Mesodermal cell (in vitro differentiated cells): ENCODE measurements at regions not wholly inside any gene's neighbourhood (a gene's known extent, or its start where the extent isn't known, plus 50 kb on each side); places are given as distances from the start of the nearest gene placed in this dataset.

Experiments used
- H3K27ac ChIP-seq: 2 replicates; pipeline ENCODE4 v1.7.0; 2013; ENCODE audit warnings: mild to moderate bottlenecking, low read depth, low read length, moderate library complexity; ENCODE audit not compliant: severe bottlenecking
- H3K36me3 ChIP-seq: 2 replicates; pipeline ENCODE4 v1.7.1; 2013; ENCODE audit warnings: mild to moderate bottlenecking, low read length, moderate library complexity; ENCODE audit not compliant: control insufficient read depth, insufficient read depth
- H3K4me1 ChIP-seq: one replicate; pipeline ENCODE4 v1.7.1; 2013; ENCODE audit warnings: mild to moderate bottlenecking, low read length; ENCODE audit not compliant: insufficient read depth, control insufficient read depth, poor library complexity, severe bottlenecking
- H3K4me3 ChIP-seq: 2 replicates; pipeline ENCODE4 v1.7.0; 2013; ENCODE audit warnings: low read length, control low read depth, mild to moderate bottlenecking; ENCODE audit not compliant: insufficient read depth, poor library complexity, severe bottlenecking; ENCODE audit errors: extremely low read depth
- H3K9me3 ChIP-seq: 2 replicates; pipeline ENCODE4 v1.7.1; 2013; ENCODE audit warnings: mild to moderate bottlenecking, low read length, moderate library complexity; ENCODE audit not compliant: control insufficient read depth
- WGBS, 2 experiments: methylation state at CpG; one replicate each; pipeline ENCODE4 v1.1.5; 2013; ENCODE audit warnings: missing lambda C conversion rate in 2 of 2; ENCODE audit not compliant: insufficient coverage in 2 of 2; 5-methylcytosine and 5-hydroxymethylcytosine counted together

DNA sequence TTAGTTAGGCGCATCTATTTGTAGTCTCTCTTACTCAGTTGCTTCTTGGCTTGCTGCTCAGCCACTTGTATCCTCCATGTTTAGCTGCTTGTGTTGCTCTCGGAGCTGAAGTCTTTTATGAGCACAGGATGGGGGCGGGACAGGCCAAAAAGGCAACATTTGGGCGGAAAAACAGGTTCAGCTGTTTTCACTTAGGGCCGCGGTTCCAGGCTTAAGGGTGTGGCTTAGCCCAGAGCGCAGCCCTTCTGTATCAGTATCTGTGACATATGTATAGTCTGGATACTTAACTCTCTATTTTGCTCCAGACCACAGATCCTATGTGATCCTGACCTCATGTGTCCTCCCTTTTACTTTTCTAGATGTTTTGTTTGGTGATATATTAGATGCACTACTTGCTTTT lies 763.5 kb downstream of the SUCLG1 start:
- 87 to 100% methylated on average over 5 to 6 of the region's 7 CpGs for WGBS, 2 experiments
- H3K4me3 ChIP-seq: no peak overlapping the region

DNA sequence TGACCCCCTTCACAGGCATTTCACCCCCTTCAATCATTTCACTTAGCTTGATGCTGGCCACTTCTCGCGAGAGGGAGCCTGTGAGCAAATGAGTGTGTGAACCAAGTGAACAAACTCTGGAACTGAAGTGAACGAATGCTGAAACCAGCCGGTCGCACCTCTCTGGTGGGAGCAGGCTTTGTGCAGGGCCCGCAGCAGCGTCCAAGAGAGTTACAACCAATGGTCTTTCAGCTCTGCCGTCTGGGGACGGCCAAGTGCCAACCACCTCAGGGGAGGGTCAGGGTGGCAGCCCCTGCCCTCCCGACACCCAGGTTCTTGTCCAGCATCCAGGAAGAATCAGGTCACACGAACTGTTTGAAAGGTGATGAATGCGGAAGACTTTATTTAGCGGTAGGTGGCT lies 764.0 kb downstream of the SUCLG1 start:
- H3K4me3 ChIP-seq: no peak overlapping the region
- WGBS, 2 experiments: 93 to 95% methylated on average over 8 to 11 of the region's 13 CpGs
- no peaks in the 10 kb centered on the region for H3K9me3 ChIP-seq
- no peaks in the 10 kb centered on the region for H3K36me3 ChIP-seq
- H3K27ac ChIP-seq: no peak overlapping the region
- H3K4me1 ChIP-seq: no peaks in the 10 kb centered on the region

More for the DNA sequence above, 763.5 kb downstream of the SUCLG1 start:
- Histone ChIP-seq H3K36me3 (no peaks in the 10 kb centered on the region), H3K9me3 (no peaks in the 10 kb centered on the region), H3K27ac (no peak overlapping the region), H3K4me1 (no peaks in the 10 kb centered on the region)

DNA sequence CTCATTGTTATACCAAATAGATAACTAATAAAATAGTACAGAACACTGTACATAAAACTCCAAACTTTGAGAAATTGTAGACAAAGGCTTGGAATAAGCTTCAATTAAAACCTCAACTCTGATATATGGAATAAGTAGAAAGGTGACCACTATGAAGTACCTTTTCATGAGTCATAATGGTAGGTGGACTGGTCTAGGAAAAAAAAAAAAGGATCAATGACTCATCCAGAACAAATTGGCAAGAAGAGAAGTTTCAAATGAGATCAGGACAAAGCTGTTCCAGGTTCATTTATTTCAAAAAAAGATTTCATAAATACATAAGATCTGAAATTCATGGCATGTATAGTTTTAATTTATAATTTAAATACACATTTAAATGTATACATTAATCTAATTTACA lies 769.7 kb downstream of the SUCLG1 start:
- Histone ChIP-seq H3K4me3 (no peak overlapping the region), H3K36me3 (no peaks in the 10 kb centered on the region), H3K9me3 (no peaks in the 10 kb centered on the region), H3K27ac (no peak overlapping the region), H3K4me1 (no peaks in the 10 kb centered on the region)

GRCh38 chr2:83686863-83687262 lies 772.2 kb downstream of the SUCLG1 start:
- H3K27ac ChIP-seq: no peak overlapping the region

DNA sequence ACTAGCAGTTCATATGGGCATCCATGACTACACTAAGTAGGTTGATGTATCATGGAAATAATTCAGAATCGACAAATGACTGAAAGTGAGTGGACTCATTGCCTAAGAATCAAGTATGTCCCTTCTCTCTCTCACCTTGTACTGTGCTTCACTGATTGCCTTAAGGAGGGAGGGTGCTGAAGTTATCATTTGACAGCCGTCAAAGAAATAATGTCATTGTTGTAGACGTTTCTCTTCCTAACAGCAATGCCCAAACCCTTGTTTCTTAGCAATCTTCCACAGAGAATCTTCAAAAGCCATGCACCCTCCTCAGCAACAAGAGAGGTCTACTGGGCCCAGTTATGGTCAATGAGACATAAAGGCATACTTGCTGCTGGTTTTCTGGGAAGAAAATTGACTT lies 785.0 kb downstream of the SUCLG1 start:
- 89% methylated on average over 3 of the region's 3 CpGs; no CpG with 5 or more reads in 1 of the 2 experiments for WGBS, 2 experiments
- no peak overlapping the region for H3K27ac ChIP-seq
- no peaks in the 10 kb centered on the region for H3K36me3 ChIP-seq
- H3K4me1 ChIP-seq: no peaks in the 10 kb centered on the region
- no peak overlapping the region for H3K4me3 ChIP-seq
- no peaks in the 10 kb centered on the region for H3K9me3 ChIP-seq

More at GRCh38 chr2:83686863-83687262, 772.2 kb downstream of the SUCLG1 start:
- H3K9me3 ChIP-seq: no peaks in the 10 kb centered on the region
- no peak overlapping the region for H3K4me3 ChIP-seq
- no peaks in the 10 kb centered on the region for H3K4me1 ChIP-seq
- H3K36me3 ChIP-seq: no peaks in the 10 kb centered on the region

DNA sequence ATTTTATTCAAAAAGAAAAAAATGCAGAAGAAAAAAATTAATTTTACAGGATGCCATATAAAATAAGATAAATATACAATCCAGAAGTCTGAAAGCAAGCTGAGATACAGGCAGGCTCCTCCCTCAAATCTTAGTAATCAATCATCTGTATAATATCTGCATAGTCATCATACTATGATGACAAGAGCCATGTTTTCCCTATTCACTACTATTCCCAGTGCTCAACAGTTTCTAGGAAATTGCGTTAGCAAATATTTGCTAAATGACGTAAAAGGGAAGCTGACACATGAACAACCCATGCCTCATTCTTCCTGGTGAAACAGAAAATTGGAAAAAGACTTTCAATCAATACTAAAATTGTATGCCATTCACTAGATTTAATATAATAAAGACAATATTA lies 793.2 kb downstream of the SUCLG1 start:
- Histone ChIP-seq H3K36me3 (no peaks in the 10 kb centered on the region), H3K27ac (no peak overlapping the region), H3K9me3 (no peaks in the 10 kb centered on the region), H3K4me1 (no peaks in the 10 kb centered on the region), H3K4me3 (no peak overlapping the region)
- WGBS, 2 experiments: 100% methylated on average over 2 of the region's 2 CpGs; no CpG with 5 or more reads in 1 of the 2 experiments

DNA sequence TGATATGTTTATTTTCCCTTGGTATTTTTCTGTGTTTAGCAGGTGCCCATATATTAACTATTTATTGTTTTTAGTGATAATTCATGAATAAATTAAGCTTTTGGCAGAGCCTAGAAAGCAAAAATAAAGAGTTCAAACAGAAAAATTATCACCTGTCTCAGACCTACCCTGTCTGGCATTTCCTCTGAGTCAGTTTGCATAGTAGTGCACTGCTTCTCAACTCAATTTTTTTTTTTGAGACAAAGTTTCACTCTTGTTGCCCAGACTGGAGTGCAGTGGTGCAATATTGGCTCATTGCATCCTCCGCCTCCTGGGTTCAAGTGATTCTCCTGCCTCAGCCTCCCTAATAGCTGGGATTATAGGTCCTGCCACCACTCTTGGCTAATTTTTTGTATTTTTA lies 793.9 kb downstream of the SUCLG1 start:
- Histone ChIP-seq H3K36me3 (no peaks in the 10 kb centered on the region), H3K4me1 (no peaks in the 10 kb centered on the region), H3K4me3 (no peak overlapping the region), H3K9me3 (no peaks in the 10 kb centered on the region), H3K27ac (no peak overlapping the region)
- 100% methylated on average over 1 of the region's 1 CpG for WGBS, 2 experiments

DNA sequence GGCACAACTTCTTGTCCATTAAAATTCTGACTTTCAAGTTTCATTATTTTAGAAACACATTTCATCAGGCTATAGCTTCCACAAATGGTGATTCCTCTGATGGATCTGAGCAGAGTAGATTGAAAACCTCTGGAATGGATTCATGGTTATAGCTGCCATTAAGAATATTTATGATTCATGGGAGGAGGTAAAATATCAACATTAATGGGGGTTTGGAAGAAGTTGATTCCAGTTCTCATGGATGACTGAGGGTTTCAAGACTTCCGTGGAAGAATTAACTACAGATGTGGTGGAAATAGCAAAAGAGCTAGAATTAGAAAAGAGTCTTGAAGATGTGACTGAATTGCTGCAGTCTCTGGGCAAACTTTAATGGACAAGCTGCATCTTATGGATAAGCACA lies 797.4 kb downstream of the SUCLG1 start:
- WGBS, 2 experiments: 88 to 93% methylated on average over 1 of the region's 1 CpG
- Histone ChIP-seq H3K36me3 (no peaks in the 10 kb centered on the region), H3K27ac (no peak overlapping the region), H3K9me3 (no peaks in the 10 kb centered on the region), H3K4me3 (no peak overlapping the region), H3K4me1 (no peaks in the 10 kb centered on the region)

- no CpG with 5 or more reads among the region's 1 CpG for WGBS, 2 experiments
- no peaks in the 10 kb centered on the region for H3K36me3 ChIP-seq
- no peak overlapping the region for H3K4me3 ChIP-seq
These were observed 804.9 kb downstream of the SUCLG1 start for GRCh38 chr2:83654091-83654611.

DNA sequence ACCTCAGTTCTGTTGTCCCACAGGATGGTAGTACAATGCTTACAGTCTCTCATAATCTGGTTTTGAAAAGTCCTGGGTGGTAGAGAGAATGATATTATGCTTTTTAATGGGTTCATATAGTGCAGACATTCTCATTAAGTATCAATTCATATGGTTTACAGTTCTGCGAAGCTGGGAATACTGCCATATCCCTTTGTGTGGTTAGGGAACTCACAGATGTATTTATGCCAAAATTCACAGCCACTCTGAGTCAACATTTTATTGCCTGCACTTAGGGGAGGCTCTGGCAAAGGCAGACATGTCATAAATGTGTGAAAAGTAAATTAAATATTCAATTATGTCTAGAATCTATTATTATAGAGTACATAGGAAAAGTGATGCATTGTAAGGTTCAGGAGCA lies 808.2 kb downstream of the SUCLG1 start:
- Histone ChIP-seq H3K27ac (no peak overlapping the region), H3K9me3 (no peaks in the 10 kb centered on the region), H3K36me3 (no peaks in the 10 kb centered on the region), H3K4me1 (no peaks in the 10 kb centered on the region), H3K4me3 (no peak overlapping the region)
- WGBS, 2 experiments: no CpG with 5 or more reads among the region's 1 CpG

More at GRCh38 chr2:83654091-83654611, 804.9 kb downstream of the SUCLG1 start:
- Histone ChIP-seq H3K9me3 (no peaks in the 10 kb centered on the region), H3K27ac (no peak overlapping the region), H3K4me1 (no peaks in the 10 kb centered on the region)

DNA sequence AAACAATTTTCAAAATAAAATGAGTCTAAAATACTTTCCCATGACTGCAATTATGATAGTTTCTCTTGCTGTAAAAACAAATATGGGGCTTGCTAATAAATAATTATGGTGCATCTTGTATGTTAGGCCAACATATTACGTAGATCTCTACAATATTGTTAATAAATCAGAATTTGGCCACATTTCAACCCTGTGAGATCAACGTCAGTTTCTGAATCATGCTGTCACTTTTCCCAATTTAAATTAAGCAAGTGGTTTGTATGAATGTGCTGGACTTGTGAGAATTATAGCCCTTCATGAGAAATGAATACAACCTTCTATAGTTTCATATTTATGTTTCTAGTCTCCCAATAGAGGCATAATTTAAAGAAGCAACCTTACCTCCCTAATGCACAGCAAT lies 808.9 kb downstream of the SUCLG1 start:
- Histone ChIP-seq H3K27ac (no peak overlapping the region), H3K4me3 (no peak overlapping the region), H3K4me1 (no peaks in the 10 kb centered on the region), H3K9me3 (no peaks in the 10 kb centered on the region), H3K36me3 (no peaks in the 10 kb centered on the region)
- no CpG with 5 or more reads among the region's 2 CpGs for WGBS, 2 experiments

GRCh38 chr2:83640506-83640905 lies 818.6 kb downstream of the SUCLG1 start:
- no peaks in the 10 kb centered on the region for H3K9me3 ChIP-seq
- no peaks in the 10 kb centered on the region for H3K36me3 ChIP-seq
- H3K4me3 ChIP-seq: no peak overlapping the region
- no peaks in the 10 kb centered on the region for H3K4me1 ChIP-seq
- no peak overlapping the region for H3K27ac ChIP-seq
